ELR (cell line): ENCODE measurements at regions not wholly inside any gene's neighbourhood (a gene's known extent, or its start where the extent isn't known, plus 50 kb on each side); places are given as distances from the start of the nearest gene placed in this dataset.

Experiments
- DNase-seq: peaks from one replicate; pipeline ENCODE4 v3.0.0-alpha.2; 2015; ENCODE audit warnings: low read depth

DNA sequence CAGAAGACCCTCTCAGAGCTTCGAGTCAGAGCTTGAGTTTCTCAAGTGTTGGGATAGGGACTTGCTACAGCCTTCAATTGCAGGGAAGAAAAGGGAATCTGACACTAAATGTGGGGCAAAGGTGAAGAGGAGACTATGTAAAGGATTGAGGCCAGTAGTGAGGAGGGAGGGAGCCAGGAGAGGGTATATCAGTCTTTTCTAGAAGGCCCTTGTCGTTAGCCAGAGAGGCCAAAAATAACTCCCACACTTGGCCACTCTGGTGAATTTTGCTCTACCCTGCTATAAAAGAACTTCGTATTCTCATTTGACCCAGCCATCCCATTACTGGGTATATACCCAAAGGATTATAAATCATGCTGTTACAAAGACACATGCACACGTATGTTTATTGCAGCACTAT is 162.0 kb downstream of the MDFIC start:
- DNase-seq, result no peak

DNA sequence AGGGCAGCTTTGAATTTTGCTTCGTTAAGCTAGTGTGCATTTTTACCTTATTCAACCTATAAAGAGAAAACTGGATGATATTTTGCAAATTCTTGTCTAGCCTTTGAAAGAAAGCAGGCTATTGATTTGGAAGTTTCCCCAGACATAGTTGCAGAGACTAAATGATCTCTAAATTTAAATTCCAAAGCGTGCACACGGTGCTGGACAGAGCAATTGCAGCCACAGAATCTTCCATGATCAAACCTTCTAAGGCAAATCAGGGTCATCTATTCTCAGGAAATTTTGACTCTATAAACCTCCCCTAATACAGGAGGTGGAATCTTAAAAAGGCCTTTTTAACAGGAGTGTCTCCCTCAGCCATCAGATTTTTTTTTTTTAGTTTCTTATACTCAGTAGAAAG is 159.9 kb downstream of the MDFIC start:
- no peak for DNase-seq

DNA sequence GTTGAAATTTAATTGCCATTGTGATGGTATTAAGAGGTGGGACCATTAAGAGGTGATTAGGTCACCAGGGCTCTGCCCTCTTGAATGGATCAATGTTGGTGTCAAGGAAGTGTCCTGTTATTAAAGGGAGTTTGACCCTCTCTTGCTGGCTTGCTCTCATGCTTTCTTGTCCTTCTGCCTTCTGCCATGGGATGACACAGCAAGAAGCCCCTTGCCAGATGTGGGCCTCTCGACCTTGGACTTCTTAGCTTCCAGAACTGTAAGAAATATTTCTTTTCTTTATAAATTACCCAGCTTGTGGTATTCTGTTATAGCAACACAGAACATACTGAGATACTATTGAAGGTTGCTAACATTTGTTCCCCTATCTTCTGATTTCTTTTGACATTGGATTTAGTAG is 157.0 kb downstream of the MDFIC start:
- DNase-seq, result no peak

DNA sequence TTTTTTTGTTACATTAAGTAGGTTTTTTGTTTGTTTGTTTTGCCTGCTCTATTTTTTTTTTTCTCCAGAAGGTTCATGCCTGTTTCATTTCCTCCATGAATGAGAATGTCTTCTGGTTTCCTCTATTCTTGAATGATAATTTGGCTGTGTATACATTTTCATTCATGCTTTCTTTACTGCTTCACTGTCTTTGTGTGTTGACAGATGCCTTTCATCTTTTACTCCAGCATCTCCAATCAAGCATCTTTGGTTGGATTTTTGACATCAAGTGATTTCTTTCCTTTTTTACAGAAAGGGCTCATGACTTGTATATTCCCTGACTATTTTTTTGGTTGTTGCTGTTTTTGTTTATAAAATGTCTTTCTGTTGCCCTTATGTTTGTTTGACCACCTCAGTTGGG is 156.5 kb downstream of the MDFIC start:
- DNase-seq, result no peak

DNA sequence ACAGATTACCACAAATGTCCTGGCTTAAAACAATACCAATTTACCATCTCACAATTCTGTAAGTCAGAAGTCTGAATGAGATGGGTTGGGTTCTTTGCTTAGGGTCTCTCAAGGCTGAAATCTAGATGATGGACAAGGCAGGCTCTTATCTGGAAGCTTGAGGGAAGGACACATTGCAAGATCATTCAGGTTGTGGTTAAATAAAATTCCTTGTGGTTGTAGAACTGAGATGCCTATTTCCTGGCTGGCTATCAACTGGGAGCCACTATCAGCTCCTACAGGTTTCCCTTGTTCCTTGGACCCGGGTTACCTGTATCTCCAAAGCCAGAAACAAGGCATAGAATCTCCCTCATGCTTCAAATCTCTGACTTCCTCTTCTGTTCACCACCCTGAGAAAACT is 148.4 kb downstream of the MDFIC start:
- no peak for DNase-seq
